ENCODE measurements at regions not wholly inside any gene's neighbourhood (a gene's known extent, or its start where the extent isn't known, plus 50 kb on each side); places are given as distances from the start of the nearest gene placed in this dataset.

DNA sequence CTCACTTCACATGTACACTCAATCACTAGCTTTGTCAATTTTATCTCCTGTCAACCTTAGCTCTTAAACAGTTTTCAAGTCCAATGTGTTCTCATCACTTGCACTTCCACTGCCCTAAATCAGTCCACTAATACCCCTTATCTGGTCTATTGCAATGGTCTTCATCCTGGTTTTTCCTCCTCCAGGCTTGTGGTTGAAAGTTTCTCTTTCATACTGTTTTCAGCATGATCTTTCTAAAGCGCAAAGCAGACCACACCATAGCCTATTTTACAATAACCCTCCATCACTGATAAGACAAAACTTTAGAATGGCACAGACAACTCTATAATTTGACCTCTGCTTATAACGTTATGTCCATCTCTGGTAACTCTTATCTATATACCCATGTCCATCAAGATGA, 62.0 kb upstream of the DDHD1 start:
- Histone ChIP-seq H3F3A (ENCODE audit: insufficient read depth) (no peaks in the 10 kb centered on the region; the same call in 1 of the 2 replicates), H3K27me3 (ENCODE audit: low read length) (no peaks in the 10 kb centered on the region), H3K4me3 (ENCODE audit: insufficient read depth, low read length, poor library complexity, severe bottlenecking) (no peak overlapping the region), H3K9ac (ENCODE audit: low read length) (no peak overlapping the region), H2AFZ (ENCODE audit: low read depth, low read length, severe bottlenecking) (no peak overlapping the region), H3K79me2 (ENCODE audit: insufficient read depth, low read length) (no peaks in the 10 kb centered on the region), H3K9me2 (replicated peaks; ENCODE audit: insufficient read depth, low read length) (no peaks in the 10 kb centered on the region), H3K36me3 (ENCODE audit: low read length) (no peaks in the 10 kb centered on the region), H3K27ac (ENCODE audit: low read depth, low read length) (no peak overlapping the region), H3K9me3 (ENCODE audit: insufficient read depth, low read length) (no peaks in the 10 kb centered on the region), H3K4me2 (ENCODE audit: low read depth, low read length, poor library complexity, severe bottlenecking) (no peak overlapping the region), H4K20me1 (ENCODE audit: low read depth, low read length) (no peaks in the 10 kb centered on the region)
- TF ChIP-seq, protein P1, sequence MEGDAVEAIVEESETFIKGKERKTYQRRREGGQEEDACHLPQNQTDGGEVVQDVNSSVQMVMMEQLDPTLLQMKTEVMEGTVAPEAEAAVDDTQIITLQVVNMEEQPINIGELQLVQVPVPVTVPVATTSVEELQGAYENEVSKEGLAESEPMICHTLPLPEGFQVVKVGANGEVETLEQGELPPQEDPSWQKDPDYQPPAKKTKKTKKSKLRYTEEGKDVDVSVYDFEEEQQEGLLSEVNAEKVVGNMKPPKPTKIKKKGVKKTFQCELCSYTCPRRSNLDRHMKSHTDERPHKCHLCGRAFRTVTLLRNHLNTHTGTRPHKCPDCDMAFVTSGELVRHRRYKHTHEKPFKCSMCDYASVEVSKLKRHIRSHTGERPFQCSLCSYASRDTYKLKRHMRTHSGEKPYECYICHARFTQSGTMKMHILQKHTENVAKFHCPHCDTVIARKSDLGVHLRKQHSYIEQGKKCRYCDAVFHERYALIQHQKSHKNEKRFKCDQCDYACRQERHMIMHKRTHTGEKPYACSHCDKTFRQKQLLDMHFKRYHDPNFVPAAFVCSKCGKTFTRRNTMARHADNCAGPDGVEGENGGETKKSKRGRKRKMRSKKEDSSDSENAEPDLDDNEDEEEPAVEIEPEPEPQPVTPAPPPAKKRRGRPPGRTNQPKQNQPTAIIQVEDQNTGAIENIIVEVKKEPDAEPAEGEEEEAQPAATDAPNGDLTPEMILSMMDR (IDR thresholded peaks at IDR 0.05; ENCODE audit: insufficient read depth, low read length, poor library complexity, severe bottlenecking): no peak
- no peak for TF ChIP-seq EZH2phosphoT487 (conservative IDR thresholded peaks at IDR 0.05; ENCODE audit: low read length)

DNA sequence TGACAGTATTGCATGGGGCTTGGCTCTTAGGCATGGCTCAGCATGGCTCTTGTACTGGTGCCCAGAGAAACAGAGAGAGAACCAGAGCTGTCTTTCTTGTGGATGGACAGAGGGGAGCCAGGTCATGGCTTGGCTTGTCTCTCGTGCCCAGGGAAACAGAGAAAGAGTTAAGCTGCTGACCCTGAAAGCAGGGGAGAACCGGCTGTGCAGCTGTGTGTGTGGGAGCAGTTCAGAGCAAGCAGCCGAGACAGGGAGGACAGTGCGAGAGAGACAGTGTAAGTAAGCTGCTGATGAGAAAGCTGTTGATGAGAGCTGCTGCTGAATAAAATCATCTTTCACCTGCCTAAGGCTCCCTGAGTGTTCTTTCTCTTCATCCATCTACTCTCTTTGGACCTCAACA, 61.3 kb upstream of the DDHD1 start:
- no peaks in the 10 kb centered on the region for H3K36me3 ChIP-seq (ENCODE audit: low read length)
- H3K9me2 ChIP-seq (replicated peaks; ENCODE audit: insufficient read depth, low read length): no peaks in the 10 kb centered on the region
- no peak overlapping the region for H3K4me3 ChIP-seq (ENCODE audit: insufficient read depth, low read length, poor library complexity, severe bottlenecking)
- no peak overlapping the region for H3K27ac ChIP-seq (ENCODE audit: low read depth, low read length)
- H3K4me2 ChIP-seq (ENCODE audit: low read depth, low read length, poor library complexity, severe bottlenecking): no peak overlapping the region
- no peaks in the 10 kb centered on the region for H3K27me3 ChIP-seq (ENCODE audit: low read length)
- TF ChIP-seq EZH2phosphoT487 (conservative IDR thresholded peaks at IDR 0.05; ENCODE audit: low read length): no peak
- TF ChIP-seq, protein P1 (IDR thresholded peaks at IDR 0.05; ENCODE audit: insufficient read depth, low read length, poor library complexity, severe bottlenecking): no peak
- H3K79me2 ChIP-seq (ENCODE audit: insufficient read depth, low read length): no peaks in the 10 kb centered on the region
- H3K9me3 ChIP-seq (ENCODE audit: insufficient read depth, low read length): no peaks in the 10 kb centered on the region
- no peak overlapping the region for H3K9ac ChIP-seq (ENCODE audit: low read length)
- no peak overlapping the region for H2AFZ ChIP-seq (ENCODE audit: low read depth, low read length, severe bottlenecking)
- H3F3A ChIP-seq (ENCODE audit: insufficient read depth): no peaks in the 10 kb centered on the region; the same call in 1 of the 2 replicates
- H4K20me1 ChIP-seq (ENCODE audit: low read depth, low read length): no peaks in the 10 kb centered on the region

DNA sequence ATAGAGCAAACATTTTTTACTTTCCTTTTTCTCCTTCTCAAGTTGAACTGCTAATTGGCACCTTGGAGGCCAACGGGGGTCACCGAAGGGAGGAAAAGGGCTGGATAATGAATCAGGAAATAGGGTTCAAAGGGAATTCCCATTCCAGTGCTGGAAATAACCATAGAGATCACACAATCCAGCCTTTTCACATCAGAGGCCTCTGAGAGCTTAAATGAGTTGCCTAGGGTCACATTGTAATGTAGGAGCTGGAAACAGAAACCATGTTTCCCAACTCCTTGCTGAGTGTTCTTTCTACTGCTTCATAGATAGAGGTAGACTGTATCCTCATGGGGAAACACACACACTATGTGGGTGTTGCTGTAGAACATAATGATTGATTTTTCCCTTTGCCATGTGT, 60.6 kb upstream of the DDHD1 start:
- H4K20me1 ChIP-seq (ENCODE audit: low read depth, low read length): no peaks in the 10 kb centered on the region
- H3K79me2 ChIP-seq (ENCODE audit: insufficient read depth, low read length): no peaks in the 10 kb centered on the region
- no peaks in the 10 kb centered on the region for H3K9me2 ChIP-seq (replicated peaks; ENCODE audit: insufficient read depth, low read length)
- no peak overlapping the region for H2AFZ ChIP-seq (ENCODE audit: low read depth, low read length, severe bottlenecking)
- H3K4me2 ChIP-seq (ENCODE audit: low read depth, low read length, poor library complexity, severe bottlenecking): no peak overlapping the region
- H3K36me3 ChIP-seq (ENCODE audit: low read length): no peaks in the 10 kb centered on the region
- no peak overlapping the region for H3K27ac ChIP-seq (ENCODE audit: low read depth, low read length)
- TF ChIP-seq, protein P1 (IDR thresholded peaks at IDR 0.05; ENCODE audit: insufficient read depth, low read length, poor library complexity, severe bottlenecking): no peak
- no peak for TF ChIP-seq EZH2phosphoT487 (conservative IDR thresholded peaks at IDR 0.05; ENCODE audit: low read length)
- no peak overlapping the region for H3K4me3 ChIP-seq (ENCODE audit: insufficient read depth, low read length, poor library complexity, severe bottlenecking)
- H3K27me3 ChIP-seq (ENCODE audit: low read length): no peaks in the 10 kb centered on the region
- no peaks in the 10 kb centered on the region; the same call in 1 of the 2 replicates for H3F3A ChIP-seq (ENCODE audit: insufficient read depth)
- H3K9me3 ChIP-seq (ENCODE audit: insufficient read depth, low read length): no peaks in the 10 kb centered on the region
- no peak overlapping the region for H3K9ac ChIP-seq (ENCODE audit: low read length)

All from SU-DHL-6 (cell line).